ENCODE measurements at regions not wholly inside any gene's neighbourhood (a gene's known extent, or its start where the extent isn't known, plus 50 kb on each side); places are given as distances from the start of the nearest gene placed in this dataset.

DNA sequence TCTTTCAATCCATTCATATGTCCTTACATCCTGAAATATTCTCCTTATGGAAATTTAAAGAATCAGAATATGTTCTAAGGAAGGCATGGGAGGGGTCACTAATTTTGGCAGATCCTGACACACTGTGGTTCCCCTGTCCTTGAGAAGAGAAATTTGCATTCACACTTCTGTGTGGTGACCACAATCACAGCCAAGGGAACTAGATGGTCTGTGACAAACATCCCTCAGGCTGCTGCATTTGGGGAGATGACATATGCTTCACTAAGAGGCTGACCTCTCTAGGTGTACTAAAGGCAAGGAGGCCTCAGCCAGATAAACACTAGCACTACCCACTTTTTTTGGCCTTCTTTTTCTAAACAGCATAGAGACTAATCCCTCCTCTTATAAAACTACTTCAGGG, 129.6 kb downstream of the MREG start (continued):
- TF ChIP-seq, protein P1, sequence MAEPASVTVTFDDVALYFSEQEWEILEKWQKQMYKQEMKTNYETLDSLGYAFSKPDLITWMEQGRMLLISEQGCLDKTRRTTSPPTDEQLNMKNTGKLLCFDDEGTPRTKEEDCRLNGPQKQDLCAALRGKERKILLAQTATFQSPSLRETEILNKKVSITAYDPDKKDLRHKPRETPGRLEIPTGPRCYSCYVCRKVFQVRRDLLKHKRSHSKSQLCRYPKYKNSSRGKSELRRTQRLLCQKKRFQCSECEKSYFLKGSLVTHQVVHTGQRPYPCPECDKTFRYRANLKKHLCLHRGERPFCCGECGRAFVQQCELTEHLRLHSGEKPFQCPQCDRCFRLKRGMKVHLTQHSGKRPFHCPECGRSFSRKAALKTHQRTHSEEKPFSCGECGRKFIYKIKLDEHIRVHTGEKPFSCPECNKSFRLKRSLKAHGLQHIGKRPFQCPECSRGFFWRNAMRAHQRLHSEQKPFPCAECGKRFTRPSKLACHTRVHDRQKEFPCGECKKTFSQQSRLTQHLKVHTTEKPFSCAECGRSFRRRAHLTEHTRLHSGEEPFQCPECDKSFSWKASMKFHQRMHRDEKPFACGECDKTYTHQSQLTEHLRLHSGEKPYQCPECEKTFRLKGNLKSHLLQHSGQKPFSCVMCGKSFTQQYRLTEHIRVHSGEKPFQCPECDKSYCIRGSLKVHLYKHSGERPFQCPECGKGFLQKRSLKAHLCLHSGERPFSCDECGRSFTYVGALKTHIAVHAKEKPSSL (CRISPR knock-in tag; conservative IDR thresholded peaks at IDR 0.05), result no peak
- no peak for TF ChIP-seq NR1H2 (CRISPR knock-in tag; IDR thresholded peaks at IDR 0.05)

DNA sequence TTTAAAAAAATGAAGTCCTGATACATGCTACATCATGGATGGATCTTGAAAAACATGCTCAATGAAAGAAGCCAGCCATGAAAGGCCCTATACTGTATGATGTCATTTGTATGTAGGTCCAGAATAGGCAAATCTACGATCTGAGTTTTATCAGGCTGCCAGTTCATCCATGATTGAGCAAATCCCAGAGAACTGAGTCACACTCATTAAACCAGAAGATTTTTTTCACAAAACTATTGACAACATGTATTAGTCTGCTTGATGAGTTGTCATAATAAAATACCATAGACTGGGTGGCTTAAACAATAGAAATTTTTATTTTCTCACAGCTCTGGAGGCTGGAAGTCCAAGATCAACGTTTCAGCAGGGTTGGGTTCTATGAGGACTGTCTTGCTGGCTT, 130.7 kb downstream of the MREG start:
- Mint-ChIP-seq H3K4me1 (peaks cover 6% of the 10 kb centered on the region; the same call in 1 of the 2 replicates), H3K27ac (no peak overlapping the region), H3K36me3 (peaks cover under 1% of the 10 kb centered on the region; the same call in 1 of the 2 replicates), H3K27me3 (ENCODE audit: low read depth) (peaks cover 4% of the 10 kb centered on the region; the same call in 1 of the 2 replicates), H3K9me3 (peaks cover 8% of the 10 kb centered on the region), H3K4me3 (no peak overlapping the region)
- POLR2A ChIA-PET, result no interaction called here
- ATAC-seq, result no peak
- TF ChIP-seq, protein P2, sequence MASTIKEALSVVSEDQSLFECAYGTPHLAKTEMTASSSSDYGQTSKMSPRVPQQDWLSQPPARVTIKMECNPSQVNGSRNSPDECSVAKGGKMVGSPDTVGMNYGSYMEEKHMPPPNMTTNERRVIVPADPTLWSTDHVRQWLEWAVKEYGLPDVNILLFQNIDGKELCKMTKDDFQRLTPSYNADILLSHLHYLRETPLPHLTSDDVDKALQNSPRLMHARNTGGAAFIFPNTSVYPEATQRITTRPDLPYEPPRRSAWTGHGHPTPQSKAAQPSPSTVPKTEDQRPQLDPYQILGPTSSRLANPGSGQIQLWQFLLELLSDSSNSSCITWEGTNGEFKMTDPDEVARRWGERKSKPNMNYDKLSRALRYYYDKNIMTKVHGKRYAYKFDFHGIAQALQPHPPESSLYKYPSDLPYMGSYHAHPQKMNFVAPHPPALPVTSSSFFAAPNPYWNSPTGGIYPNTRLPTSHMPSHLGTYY (CRISPR knock-in tag; IDR thresholded peaks at IDR 0.05), result no peak
- TF ChIP-seq MYBL2 (CRISPR knock-in tag; IDR thresholded peaks at IDR 0.05) (no peak), SOX15 (CRISPR knock-in tag; IDR thresholded peaks at IDR 0.05) (no peak), KAT7 (CRISPR knock-in tag; IDR thresholded peaks at IDR 0.05; ENCODE audit: borderline replicate concordance) (no peak), ZNF317 (CRISPR knock-in tag; IDR thresholded peaks at IDR 0.05; ENCODE audit: borderline replicate concordance, low read depth) (no peak), ZNF263 (CRISPR knock-in tag; IDR thresholded peaks at IDR 0.05; ENCODE audit: low read depth) (no peak), NR2C2 (CRISPR knock-in tag; IDR thresholded peaks at IDR 0.05) (no peak), IRF2 (CRISPR knock-in tag; IDR thresholded peaks at IDR 0.05; ENCODE audit: borderline replicate concordance, low read depth) (no peak), ZNF219 (CRISPR knock-in tag; IDR thresholded peaks at IDR 0.05; ENCODE audit: borderline replicate concordance) (no peak), ATF1 (CRISPR knock-in tag; IDR thresholded peaks at IDR 0.05) (no peak), E2F5 (CRISPR knock-in tag; IDR thresholded peaks at IDR 0.05) (no peak), GTF2I (CRISPR knock-in tag; conservative IDR thresholded peaks at IDR 0.05) (no peak), SMAD4 (CRISPR knock-in tag; IDR thresholded peaks at IDR 0.05) (no peak), FOXP1 (CRISPR knock-in tag; IDR thresholded peaks at IDR 0.05; ENCODE audit: borderline replicate concordance) (no peak)
- DNase-seq (ENCODE audit: low spot score), result no peak
- CTCF ChIA-PET, result interaction anchor here (2.8 kb wide), 1 partner anchor 48 kb away, joined by 8 read pairs; no protein-coding TSS in a partner anchor

- no peak overlapping the region for H3K27ac Mint-ChIP-seq
- peaks cover 7% of the 10 kb centered on the region for H3K36me3 Mint-ChIP-seq
- ATAC-seq, result no peak
- H3K4me3 Mint-ChIP-seq, result no peak overlapping the region
- no peak for DNase-seq (ENCODE audit: low spot score)
- CTCF ChIA-PET, result interaction anchor here (1.0 to 2.8 kb wide), 3 partner anchors 9 to 53 kb away, joined by 4 to 8 read pairs (median 6); no protein-coding TSS in a partner anchor
- no peaks in the 10 kb centered on the region for H3K27me3 Mint-ChIP-seq (ENCODE audit: low read depth)
- peaks cover 19% of the 10 kb centered on the region for H3K9me3 Mint-ChIP-seq
- peaks cover 6% of the 10 kb centered on the region; the same call in 1 of the 2 replicates for H3K4me1 Mint-ChIP-seq
- POLR2A ChIA-PET, result no interaction called here
- TF ChIP-seq CREB1 (CRISPR knock-in tag; IDR thresholded peaks at IDR 0.05), result no peak
- no peak for TF ChIP-seq TCF7 (CRISPR knock-in tag; IDR thresholded peaks at IDR 0.05; ENCODE audit: low read depth)
- TF ChIP-seq TEAD4 (CRISPR knock-in tag; IDR thresholded peaks at IDR 0.05), result no peak
- no peak for TF ChIP-seq FOXK1 (CRISPR knock-in tag; IDR thresholded peaks at IDR 0.05)
- TF ChIP-seq CDX4 (CRISPR knock-in tag; IDR thresholded peaks at IDR 0.05; ENCODE audit: borderline replicate concordance), result no peak
- TF ChIP-seq ZNF121 (CRISPR knock-in tag; IDR thresholded peaks at IDR 0.05), result no peak
- TF ChIP-seq, protein P3, sequence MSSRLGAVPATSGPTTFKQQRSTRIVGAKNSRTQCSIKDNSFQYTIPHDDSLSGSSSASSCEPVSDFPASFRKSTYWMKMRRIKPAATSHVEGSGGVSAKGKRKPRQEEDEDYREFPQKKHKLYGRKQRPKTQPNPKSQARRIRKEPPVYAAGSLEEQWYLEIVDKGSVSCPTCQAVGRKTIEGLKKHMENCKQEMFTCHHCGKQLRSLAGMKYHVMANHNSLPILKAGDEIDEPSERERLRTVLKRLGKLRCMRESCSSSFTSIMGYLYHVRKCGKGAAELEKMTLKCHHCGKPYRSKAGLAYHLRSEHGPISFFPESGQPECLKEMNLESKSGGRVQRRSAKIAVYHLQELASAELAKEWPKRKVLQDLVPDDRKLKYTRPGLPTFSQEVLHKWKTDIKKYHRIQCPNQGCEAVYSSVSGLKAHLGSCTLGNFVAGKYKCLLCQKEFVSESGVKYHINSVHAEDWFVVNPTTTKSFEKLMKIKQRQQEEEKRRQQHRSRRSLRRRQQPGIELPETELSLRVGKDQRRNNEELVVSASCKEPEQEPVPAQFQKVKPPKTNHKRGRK (CRISPR knock-in tag; IDR thresholded peaks at IDR 0.05; ENCODE audit: borderline replicate concordance), result no peak
- TF ChIP-seq, protein P4, sequence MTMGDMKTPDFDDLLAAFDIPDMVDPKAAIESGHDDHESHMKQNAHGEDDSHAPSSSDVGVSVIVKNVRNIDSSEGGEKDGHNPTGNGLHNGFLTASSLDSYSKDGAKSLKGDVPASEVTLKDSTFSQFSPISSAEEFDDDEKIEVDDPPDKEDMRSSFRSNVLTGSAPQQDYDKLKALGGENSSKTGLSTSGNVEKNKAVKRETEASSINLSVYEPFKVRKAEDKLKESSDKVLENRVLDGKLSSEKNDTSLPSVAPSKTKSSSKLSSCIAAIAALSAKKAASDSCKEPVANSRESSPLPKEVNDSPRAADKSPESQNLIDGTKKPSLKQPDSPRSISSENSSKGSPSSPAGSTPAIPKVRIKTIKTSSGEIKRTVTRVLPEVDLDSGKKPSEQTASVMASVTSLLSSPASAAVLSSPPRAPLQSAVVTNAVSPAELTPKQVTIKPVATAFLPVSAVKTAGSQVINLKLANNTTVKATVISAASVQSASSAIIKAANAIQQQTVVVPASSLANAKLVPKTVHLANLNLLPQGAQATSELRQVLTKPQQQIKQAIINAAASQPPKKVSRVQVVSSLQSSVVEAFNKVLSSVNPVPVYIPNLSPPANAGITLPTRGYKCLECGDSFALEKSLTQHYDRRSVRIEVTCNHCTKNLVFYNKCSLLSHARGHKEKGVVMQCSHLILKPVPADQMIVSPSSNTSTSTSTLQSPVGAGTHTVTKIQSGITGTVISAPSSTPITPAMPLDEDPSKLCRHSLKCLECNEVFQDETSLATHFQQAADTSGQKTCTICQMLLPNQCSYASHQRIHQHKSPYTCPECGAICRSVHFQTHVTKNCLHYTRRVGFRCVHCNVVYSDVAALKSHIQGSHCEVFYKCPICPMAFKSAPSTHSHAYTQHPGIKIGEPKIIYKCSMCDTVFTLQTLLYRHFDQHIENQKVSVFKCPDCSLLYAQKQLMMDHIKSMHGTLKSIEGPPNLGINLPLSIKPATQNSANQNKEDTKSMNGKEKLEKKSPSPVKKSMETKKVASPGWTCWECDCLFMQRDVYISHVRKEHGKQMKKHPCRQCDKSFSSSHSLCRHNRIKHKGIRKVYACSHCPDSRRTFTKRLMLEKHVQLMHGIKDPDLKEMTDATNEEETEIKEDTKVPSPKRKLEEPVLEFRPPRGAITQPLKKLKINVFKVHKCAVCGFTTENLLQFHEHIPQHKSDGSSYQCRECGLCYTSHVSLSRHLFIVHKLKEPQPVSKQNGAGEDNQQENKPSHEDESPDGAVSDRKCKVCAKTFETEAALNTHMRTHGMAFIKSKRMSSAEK (CRISPR knock-in tag; IDR thresholded peaks at IDR 0.05; ENCODE audit: borderline replicate concordance), result no peak
- TF ChIP-seq NFYB (CRISPR knock-in tag; conservative IDR thresholded peaks at IDR 0.05; ENCODE audit: low read depth), result no peak
Observed at GRCh38 chr2:215881582-215881981, 131.8 kb downstream of the MREG start.
